GF-D8 (cell line): ENCODE measurements at regions not wholly inside any gene's neighbourhood (a gene's known extent, or its start where the extent isn't known, plus 50 kb on each side); places are given as distances from the start of the nearest gene placed in this dataset.

Experiments
- DNase-seq: peaks from one replicate; lab custom pipeline; 2025; lab: John Stamatoyannopoulos, UW

DNA sequence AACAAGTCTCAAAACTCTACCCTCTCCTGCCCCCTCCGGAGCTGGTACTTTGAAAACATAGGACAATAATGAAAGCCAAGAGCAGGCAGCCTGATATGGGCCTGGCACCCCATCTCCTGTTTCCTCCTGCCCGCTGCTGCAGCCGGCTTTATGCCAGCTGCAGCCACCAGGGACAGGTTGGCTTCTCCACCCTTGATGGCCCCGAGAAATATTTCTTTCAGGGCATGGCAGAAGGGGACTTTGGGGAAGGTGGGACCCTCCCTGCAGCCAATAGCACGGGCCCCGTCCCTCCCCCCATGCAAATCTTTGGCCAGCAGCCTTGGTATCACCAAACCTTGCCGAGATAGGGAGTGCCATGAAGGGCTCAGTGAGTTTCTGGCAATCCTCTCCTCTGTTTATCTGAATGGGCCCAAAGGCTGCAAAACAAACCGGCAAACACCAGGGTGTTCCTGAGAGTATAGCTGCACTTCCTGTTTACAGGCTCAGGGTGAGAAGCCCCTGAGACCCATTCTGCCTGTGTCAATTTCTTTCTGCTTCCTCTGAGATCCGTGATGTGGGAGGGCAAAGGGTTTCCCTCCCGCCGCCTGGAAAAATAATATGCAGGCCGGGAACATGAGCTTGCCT is 73.4 kb upstream of the BOD1 start:
- no peak for DNase-seq

DNA sequence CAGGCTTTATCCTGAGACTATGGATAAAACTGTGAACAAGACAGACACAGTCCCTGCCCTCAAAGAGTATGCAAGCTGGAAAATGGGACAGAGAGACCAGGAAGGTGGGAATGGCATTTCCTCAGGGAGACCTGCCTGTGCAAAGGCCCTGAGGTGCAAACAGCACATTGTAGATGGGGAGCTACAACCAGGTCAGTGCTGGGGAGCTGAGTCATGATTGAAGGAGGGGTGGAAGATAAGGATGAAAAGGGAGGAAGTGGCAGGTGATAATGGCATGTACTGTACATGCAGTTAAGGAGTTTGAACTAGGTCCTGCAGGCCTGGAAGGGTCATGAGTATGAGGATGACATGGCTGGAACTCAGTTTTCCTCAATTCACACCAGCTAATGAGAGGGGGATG is 75.5 kb upstream of the BOD1 start:
- DNase-seq = no peak

DNA sequence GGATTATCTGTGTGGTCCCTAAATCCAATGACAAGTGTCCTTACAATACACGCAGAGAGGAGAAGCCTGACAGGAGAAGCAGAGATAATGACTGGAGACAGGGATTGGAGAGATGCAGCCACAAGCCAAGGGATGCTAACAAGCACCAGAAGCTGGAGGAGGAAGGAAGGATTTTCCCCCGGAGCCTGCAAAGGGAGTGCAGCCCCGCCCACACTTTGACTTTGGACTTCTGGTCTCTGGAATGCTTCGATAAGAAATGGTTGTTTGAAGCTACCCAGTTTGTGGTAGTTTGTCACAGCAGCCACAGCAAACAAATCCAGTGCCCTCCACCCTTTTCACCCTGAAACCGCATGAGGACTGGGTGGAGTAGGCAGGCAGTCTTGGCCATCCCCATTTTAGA is 77.2 kb upstream of the BOD1 start:
- no peak for DNase-seq

DNA sequence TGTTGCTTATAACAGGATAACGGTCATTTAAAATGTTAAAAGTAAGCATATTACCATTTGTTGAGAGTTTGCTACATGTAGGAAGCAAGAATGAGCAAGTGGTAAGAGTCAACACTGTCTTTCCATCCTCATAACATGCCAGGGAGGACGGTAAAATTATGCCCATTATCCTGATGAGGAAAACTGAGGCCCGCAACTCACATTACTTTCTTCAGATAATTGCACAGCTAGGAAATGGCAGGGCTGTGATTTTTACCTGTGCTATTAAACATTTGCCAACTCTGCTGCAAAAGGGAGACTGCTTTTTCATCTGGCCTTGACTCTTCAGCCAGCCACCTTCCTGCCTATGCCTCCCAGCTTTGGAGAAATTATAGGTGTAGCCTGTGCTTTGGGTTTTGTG is 79.8 kb upstream of the BOD1 start:
- DNase-seq = no peak

DNA sequence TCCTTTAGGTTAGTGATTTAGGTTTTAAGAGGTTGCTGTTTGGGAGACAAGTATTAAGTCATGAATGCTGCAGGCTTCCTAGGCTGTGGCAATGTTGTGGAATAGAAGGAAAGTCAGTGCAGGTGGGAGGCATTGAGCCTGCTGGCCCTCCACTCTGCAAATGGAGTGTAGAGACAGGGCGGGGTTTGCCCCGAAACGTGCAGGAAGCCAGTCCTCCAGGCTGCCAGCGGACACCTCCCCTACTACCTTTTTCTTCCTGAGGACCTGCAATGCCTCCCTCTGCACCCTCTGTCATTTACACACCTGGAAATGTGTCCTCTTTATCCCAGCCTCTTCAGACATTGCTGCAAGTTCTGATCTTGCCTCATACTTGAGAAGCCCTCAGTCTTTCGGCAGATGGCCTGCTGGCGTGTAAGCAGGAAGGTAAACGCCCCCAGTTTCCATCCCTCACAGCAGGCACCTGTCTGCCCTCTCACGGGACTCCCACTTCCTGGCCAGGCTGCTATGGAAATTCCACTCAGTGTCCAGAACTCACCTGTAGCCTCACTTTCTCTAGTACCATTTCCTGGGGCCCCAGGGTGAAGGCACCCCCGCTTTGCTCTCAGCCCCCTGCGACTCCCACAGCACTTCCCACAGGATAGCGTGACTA is 81.6 kb upstream of the BOD1 start:
- no peak for DNase-seq

DNA sequence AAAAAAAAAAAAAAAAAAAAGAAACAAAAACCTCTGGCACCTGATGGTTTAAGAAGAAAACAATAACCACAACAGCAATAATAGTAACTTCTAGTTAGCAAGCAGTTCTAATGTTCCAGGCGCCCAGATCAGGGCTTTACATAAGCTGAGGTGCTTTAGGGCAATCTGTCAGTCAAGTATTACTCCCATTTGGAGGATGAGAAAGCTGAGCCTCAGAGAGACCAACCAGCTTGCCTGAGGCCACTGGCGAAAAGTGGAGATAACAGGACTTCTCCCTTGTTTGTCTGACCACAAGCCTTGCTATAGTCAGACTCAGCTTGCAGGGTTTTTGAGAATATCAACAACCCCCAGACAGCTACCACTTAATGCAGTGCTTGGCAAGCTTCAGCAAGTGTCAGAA is 83.5 kb upstream of the BOD1 start:
- DNase-seq = no peak

DNA sequence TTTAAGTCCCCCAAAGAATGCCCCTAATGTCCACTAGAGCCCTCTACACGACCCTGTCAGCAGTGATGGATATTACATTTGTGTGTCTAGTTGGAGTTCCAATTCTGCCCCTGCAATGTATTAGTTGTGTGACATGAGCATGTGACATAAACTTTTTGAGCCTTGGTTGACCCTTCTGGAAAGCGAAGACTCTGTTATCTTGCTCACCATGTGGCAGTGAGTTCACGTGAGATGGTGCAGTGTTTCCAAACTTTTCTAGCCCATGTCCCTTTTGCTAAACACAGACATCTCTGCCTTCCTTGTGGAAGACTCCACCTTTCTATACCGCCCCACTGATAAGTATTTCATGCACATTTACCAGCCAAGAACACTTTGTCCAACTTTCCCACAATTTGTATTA is 87.0 kb upstream of the BOD1 start:
- no peak for DNase-seq

DNA sequence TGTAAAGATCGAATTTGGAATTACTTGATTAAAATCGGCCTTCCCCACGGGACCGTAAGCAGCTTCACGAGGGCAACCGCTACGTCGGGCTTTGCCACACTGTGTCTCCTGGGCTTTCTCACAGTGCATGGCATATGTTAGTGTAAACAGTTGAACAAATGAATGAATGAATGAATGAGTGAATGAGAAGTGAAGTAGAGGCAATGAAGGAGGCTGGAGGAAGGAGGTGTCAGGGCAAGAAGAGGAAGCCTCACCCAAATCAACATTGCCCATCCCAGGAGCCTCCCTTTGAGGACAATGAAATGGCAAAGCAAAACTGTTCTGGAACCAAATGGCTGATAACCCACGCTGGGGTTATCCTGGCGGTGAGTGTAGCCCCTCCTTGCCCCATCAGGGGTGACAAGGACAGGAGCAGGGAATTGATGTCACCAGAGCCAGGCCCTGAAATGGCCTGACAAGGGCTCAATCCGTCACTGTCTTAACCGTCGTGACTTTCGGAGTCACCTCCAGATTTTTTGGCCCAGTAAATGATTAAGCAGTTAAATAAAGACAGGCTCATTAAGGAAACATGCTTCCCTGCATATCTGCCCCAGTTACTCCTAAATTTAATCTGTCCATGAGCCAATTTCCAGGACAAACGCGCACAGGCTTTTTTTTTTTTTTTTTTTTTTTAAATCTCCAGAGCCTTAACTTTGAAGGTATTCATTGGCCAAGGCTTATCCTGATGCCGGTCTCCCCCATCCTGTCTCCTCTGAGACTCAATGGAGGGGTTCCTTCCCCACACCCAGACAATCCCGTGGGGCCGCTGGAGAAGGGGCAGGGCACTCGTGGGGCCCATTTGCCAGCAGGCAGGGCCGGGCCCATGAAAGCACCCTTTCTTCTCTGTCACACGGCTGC is 88.4 kb upstream of the BOD1 start:
- no peak for DNase-seq

DNA sequence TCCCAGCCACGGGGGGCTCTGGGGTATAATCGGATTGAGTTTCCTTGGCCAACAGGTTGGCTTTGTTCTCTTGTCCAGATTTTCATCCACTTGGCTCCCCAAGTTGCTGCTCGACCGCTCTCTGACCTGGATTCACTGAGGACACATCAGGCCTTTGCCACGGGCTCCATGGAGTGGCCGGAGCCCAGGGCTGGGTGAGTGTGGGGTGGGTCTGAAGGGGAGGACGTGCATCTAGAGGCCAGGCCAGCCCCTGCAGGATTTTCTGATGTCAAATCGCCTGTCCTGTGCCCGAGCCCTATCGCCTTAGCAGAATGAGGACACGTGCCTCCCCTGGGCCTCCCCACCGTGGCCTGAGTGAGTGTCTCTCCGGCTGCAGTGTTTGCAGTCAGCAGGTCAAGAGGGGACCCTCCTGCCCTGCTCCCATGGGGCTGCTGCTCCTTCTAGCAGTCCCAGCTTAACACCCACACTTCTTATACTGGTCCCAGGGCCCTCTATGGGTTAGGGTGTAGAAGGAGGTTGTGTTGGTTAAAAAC is 89.1 kb upstream of the BOD1 start:
- DNase-seq = no peak

DNA sequence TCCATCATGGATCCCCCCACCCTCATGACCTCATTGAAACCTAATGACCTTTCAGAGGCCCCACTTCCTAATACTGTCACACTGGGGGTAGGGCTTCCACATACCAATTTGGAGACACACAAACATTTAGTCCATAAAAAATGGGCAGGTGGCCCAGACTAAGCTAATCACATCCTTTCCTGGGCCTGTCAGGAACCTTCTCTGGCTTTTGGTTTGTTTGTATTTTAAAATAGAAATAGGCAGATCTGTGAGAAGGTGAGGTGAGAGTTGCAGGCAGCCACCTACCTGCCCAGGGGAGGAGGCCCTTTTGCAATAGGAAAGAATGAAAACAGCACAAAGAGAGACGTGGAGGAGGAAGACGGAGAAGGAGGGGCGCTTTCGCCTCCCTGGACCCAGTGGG is 90.2 kb upstream of the BOD1 start:
- DNase-seq = no peak

DNA sequence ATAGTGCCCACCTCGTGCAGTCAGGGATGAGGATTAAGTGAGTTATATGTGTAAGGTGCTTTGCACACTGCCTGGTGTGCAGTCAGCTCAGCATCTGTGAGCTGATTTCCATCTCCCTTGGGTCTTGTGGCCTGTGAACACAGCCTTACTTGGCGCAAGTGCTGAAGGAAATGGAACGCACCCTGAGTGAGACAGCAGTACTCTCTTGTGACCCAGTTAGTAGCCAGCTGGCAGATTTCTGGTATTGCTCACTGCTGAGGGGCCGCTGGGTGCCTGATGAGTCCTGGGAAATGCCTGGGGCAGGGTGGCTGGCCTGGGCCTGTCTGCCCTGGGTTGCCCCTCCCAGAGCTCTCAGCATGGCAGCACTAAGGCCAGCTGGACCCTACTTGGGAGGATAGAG is 90.9 kb upstream of the BOD1 start:
- no peak for DNase-seq

DNA sequence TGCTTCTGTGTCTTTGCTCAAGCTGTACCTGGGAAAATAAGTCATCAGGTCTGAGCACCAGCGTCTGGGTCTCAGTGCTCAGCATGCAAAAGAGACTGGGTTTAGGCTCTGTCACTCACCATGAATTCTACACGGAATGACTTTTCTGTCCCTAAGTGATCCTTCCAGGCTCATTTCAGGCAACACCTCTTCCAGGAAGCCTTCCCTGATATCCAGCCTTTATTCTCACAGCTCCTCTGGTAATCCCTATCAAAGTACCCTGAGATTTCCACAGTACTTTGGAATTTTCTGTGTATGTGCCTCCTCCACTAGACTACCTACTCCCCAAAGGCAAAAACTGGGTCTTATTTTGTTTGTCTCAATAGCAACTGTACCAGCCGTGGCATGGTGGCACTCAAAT is 92.7 kb upstream of the BOD1 start:
- no peak for DNase-seq

DNA sequence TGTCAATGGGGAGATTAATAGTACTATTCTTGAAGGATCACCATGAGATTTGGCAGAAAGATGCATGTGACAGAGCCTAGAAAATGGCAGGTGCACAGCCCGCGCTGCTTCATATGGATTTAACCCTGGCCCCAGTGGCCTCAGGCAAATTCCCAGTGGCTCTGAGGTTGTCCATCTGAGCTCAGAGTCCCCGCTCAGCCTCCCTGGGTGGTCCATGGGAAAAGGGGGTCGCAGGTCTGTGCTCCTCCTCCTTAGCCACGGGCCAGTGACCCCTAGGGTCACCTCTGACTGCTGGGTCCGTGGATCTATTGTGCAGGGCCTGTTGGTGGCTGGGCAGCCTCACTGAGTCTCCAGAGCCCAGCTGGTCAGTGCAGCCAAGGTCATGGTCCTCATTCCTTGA is 93.3 kb upstream of the BOD1 start:
- no peak for DNase-seq

DNA sequence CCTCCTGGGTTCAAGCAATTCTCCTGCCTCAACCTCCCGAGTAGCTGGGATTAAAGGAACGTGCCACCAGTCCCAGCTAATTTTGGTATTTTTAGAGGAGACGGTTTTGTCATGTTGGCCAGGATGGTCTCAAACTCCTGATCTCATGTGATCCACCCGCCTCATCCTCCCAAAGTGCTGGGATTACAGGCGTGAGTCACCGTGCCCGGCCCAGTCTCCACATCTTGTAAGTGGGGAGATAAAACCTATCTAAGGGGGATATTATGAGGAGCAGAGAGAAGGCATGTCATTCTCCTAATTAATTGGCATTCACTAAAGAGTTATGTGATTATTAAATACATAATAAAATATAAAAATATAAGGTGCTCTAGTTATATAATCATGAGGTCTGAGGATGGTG is 94.1 kb upstream of the BOD1 start:
- no peak for DNase-seq

DNA sequence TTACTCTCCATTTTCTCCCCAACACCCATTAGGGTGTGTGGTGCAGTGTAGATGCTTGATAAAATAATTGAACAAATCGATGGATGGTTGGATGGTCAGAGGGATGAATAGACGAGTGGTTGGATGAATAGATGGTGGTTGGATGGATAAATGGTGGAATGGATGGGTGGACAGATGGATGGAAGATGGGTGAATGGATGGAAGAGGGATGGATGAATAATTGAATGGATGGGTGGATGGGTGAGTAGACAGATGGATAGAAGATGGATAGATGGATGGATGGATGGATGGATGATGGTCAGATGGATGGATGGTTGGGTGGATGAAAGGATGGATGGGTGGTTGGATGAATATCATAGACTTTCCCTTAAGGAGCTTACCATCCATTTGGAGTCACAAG is 95.0 kb upstream of the BOD1 start:
- DNase-seq = no peak

DNA sequence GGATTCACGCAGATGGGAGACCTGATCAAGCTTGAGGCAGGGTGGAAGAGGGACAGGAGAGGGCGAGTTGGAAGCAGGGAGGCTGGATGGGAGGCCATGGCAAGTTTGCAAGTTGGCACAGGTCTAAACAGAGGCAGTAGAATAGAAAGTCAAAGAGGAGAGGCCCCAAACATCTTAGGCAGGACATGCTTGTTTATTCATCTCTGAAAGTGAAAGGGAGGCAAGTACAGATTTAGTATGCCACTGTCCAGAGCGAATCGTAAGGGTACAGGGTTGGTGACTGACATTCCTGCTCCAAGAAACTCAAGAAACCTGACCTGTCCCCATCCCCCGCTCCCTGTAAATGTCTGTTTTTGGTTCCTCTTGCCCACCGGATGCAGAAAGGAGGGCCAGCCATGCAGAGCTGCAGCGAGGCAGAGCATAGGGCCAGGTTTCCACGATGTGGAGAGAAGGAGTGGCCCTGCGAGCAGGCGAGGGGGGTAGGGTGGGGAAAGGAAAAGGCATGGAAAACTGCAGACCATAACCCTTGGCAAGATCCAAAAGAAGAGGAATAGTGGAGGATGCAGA is 96.2 kb upstream of the BOD1 start:
- DNase-seq = no peak

DNA sequence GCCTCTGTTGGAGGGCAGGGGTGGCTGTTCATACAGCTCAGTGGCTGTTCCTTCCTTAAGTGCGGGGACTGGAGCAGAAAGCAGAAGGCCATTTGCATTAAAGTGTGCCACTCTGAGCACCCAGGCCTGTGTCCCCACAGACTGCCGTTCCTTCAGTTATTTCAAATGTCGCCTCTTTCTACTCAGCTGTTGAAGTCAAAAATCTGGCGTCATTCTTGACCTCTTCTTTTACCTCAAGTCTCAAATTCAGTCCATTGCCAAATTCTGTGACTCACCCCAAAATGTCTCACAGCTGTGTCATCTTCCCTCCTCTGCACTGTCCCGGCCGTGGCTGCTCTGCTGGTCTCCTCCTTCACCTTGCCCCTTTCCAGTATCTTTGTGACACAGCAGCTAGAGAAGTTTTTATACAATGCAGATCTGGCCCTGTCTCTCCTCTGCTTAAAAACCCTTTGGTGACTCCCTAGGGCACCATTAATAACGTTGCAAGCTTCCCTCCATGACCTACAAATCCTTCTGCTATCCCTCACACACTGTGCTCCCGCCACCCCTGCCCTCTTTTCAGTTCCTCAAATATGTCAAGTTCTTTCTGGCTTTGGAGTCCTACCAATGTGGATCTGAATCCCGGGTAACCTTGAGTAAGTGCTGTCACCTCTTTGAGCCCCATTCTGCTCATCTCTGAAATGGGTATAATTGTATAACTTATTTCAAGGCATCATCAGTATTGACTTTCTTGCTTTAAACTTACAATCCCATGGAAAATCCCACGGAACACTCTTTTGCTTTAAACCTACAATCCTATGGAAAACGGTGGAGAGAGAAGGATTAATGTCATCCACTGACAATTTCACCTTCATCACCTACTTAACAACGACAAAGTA is 98.3 kb upstream of the BOD1 start:
- no peak for DNase-seq

DNA sequence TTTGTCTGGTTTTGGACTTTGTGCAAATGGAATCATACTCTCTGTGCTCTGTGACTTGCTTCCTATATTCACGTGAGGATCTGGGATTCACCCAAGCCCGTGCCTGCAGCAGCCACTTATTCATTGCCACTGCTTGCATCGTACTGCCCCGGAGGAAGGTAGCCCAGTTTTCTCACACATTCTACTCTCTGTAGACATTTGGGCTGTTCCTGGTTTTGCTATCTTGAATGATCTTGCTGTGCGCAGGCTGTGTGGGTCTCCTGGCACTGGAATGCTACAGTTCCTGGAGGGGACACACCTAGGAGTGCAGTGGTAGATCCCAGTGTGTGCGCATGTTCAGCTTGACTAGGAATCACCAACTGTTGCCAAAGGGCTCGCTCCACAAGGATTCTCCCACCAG is 99.2 kb upstream of the BOD1 start:
- no peak for DNase-seq

DNA sequence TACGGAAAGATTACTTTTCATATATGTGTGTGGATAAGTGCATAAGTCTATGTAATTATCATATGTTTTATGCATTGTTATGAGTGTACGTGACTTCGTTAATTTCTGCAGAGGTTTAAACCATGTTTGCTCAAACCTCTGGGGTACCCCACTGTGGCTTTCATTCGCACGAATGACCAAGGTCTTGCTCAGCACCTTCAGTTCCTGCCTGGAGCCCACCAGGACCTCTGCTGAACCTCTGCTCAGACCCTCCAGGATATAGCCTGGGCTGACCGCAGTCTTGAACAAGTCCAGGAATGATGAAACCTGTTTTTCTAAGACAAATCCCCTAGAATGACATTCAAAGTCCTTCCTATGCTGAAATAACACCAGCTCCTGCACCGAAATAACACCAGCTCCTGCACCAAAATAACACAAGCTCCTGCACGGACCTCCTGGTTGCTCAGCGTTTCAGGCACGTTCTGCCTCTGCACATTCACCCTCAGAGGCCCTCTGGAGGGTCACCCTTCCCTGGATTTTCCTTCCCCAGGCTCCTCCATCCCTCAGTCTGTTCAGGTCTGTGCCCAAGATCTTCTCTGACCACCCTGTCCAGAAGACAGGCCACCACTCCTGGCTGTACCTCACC is 99.7 kb upstream of the BOD1 start:
- DNase-seq = no peak

DNA sequence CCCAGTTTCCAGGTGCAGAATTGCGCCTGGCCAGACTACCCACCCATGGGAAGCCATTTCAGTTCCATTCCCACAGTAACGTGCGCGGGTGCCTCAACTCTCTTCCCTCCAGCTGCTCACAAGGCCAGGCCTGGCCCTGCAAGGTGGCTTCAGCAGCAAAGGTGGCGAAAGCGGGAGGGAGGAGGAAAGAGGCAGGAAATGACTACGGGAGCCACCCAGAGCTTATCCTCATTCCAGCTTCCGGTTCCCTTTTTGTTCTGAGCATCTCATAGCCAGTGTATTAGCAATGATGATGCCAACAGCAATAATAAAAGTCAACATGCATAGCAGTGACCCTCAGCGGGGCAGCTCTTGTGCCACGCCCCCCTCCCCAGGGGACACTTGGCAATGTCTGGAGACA is 101.5 kb upstream of the BOD1 start:
- DNase-seq = no peak

DNA sequence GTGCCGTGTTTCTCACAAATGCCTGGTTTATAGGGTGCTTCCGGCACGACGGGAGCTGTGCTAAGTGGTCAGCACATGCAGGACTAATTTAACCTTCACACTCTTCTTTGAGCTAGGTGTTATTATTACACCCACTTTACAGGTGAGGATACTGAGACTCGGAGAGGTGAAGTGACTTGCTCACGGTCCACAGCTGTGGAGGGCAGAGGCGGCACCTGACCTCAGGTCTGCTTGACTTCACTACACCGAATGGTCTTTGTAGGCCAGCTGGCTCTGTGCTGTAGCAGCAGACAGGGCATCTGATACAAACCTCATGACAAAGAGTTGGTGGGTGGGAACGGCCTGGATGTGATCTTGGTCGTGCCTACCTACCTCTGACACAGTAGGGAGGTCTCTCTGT is 102.0 kb upstream of the BOD1 start:
- DNase-seq = no peak
